Iris pigment epithelial cell (primary cell): ENCODE measurements at regions not wholly inside any gene's neighbourhood (a gene's known extent, or its start where the extent isn't known, plus 50 kb on each side); places are given as distances from the start of the nearest gene placed in this dataset.
A peak's percentile ranks its signal among the peaks of the same experiment; 100 is the strongest.
"Not testable (repeated sequence)": the region's sequence is repeated elsewhere in the genome, so short reads cannot be mapped to it uniquely, and the experiment has no call there.

Experiments used
- DNase-seq: peaks from one replicate; pipeline ENCODE4 v3.0.0-alpha.2; 2011; ENCODE audit warnings: low read depth

GRCh38 chr3:197459571-197459970 lies 96.2 kb downstream of the BDH1 start:
- DNase-seq: not testable (repeated sequence)

- DNase-seq: no peak
Observed at GRCh38 chr3:197458906-197459470, 96.8 kb downstream of the BDH1 start.

- no peak for DNase-seq
Observed at GRCh38 chr3:197458179-197458707, 97.5 kb downstream of the BDH1 start.

GRCh38 chr3:197456261-197457091 lies 99.3 kb downstream of the BDH1 start:
- peak; percentile 93 for DNase-seq

- not testable (repeated sequence) for DNase-seq
Observed at GRCh38 chr3:197454841-197455240, 100.9 kb downstream of the BDH1 start.

- DNase-seq: peak; percentile 14
Observed at GRCh38 chr3:197454014-197454413, 101.8 kb downstream of the BDH1 start.

- no peak for DNase-seq
Observed at GRCh38 chr3:197450810-197451209, 105.0 kb downstream of the BDH1 start.

GRCh38 chr3:197450308-197450707 lies 105.5 kb downstream of the BDH1 start:
- DNase-seq: no peak

- not testable (repeated sequence) for DNase-seq
Observed at GRCh38 chr3:197449181-197449580, 106.6 kb downstream of the BDH1 start.

GRCh38 chr3:197447781-197448180 lies 108.0 kb downstream of the BDH1 start:
- DNase-seq: not testable (repeated sequence)

- DNase-seq: no peak
Observed at GRCh38 chr3:197447057-197447456, 108.7 kb downstream of the BDH1 start.

- no peak for DNase-seq
Observed at GRCh38 chr3:197446700-197447056, 109.1 kb downstream of the BDH1 start.

GRCh38 chr3:197445896-197446699 lies 109.7 kb downstream of the BDH1 start:
- DNase-seq: no peak

GRCh38 chr3:197444793-197445379 lies 110.9 kb downstream of the BDH1 start:
- DNase-seq: no peak

GRCh38 chr3:197443506-197443905 lies 112.3 kb downstream of the BDH1 start:
- DNase-seq: no peak

- no peak for DNase-seq
Observed at GRCh38 chr3:197440717-197441303, 115.0 kb downstream of the BDH1 start.

- DNase-seq: no peak
Observed at GRCh38 chr3:197438906-197439305, 116.9 kb downstream of the BDH1 start.

GRCh38 chr3:197435426-197435825 lies 120.3 kb downstream of the BDH1 start:
- no peak for DNase-seq

- DNase-seq: no peak
Observed at GRCh38 chr3:197434830-197435229, 120.9 kb downstream of the BDH1 start.

GRCh38 chr3:197432384-197433127 lies 123.2 kb downstream of the BDH1 start:
- peak; percentile 23 for DNase-seq

- peak; percentile 33 for DNase-seq
Observed at GRCh38 chr3:197431346-197431910, 124.3 kb downstream of the BDH1 start.
